A673 (cell line): ENCODE measurements at regions not wholly inside any gene's neighbourhood (a gene's known extent, or its start where the extent isn't known, plus 50 kb on each side); places are given as distances from the start of the nearest gene placed in this dataset.

Source experiments
- BruUV-seq: library from RNA; stranded (reverse); fragments of 400-500 nt; replicated peaks from 2 replicates; lab custom pipeline; 2021; lab: Mats Ljungman, UMichigan
- CTCF ChIA-PET: fragments of 300-600 bp; sonication (Branson Sonifier 250); formaldehyde crosslinking; loops from one replicate; lab custom pipeline; 2022; ENCODE audit warnings: antibody characterized with exemption; lab: Charles Lee
- POLR2A ChIA-PET: fragments of 300-600 bp; sonication (Branson Sonifier 250); formaldehyde crosslinking; loops from one replicate; lab custom pipeline; 2022; ENCODE audit warnings: antibody characterized with exemption; ENCODE audit not compliant: low non-redundant PET; lab: Charles Lee
- DNase-seq: peaks from one replicate; pipeline ENCODE4 v3.0.0-alpha.2; 2015; ENCODE audit warnings: low spot score
- H3K27ac ChIP-seq: fragments of 200-600 bp; sonication (generic); 2 replicates; pipeline ENCODE4 v1.5.1; 2016; ENCODE audit warnings: mixed run types, low read depth, mild to moderate bottlenecking, mixed read lengths, antibody characterized with exemption, low read length; ENCODE audit not compliant: poor library complexity, severe bottlenecking
- H3K27me3 ChIP-seq: fragments of 200-600 bp; sonication (generic); replicated peaks from 2 replicates; pipeline ENCODE4 v1.6.1; 2017; ENCODE audit warnings: mixed run types, low read depth, mild to moderate bottlenecking, mixed read lengths, antibody characterized with exemption, low read length; ENCODE audit not compliant: insufficient read depth, poor library complexity
- H3K36me3 ChIP-seq: fragments of 200-600 bp; sonication (generic); 2 replicates; pipeline ENCODE4 v1.6.1; 2016; ENCODE audit warnings: mixed run types, mild to moderate bottlenecking, mixed read lengths, antibody characterized with exemption, low read length; ENCODE audit not compliant: insufficient read depth, poor library complexity, severe bottlenecking
- H3K4me1 ChIP-seq: fragments of 200-600 bp; sonication (generic); 2 replicates; pipeline ENCODE4 v1.6.1; 2017; ENCODE audit warnings: mixed run types, mild to moderate bottlenecking, mixed read lengths, antibody characterized with exemption, low read length; ENCODE audit not compliant: insufficient read depth, poor library complexity, severe bottlenecking
- H3K4me3 ChIP-seq: fragments of 200-600 bp; sonication (generic); 2 replicates; pipeline ENCODE4 v1.5.1; 2016; ENCODE audit warnings: low read depth, mixed run types, mild to moderate bottlenecking, mixed read lengths, low read length; ENCODE audit not compliant: poor library complexity, severe bottlenecking
- H3K9me3 ChIP-seq: fragments of 200-600 bp; sonication (generic); 2 replicates; pipeline ENCODE4 v1.6.1; 2016; ENCODE audit warnings: mixed run types, low read depth, mild to moderate bottlenecking, mixed read lengths, antibody characterized with exemption, low read length; ENCODE audit not compliant: poor library complexity, severe bottlenecking
- EZH2 ChIP-seq: fragments of 200-600 bp; sonication (generic); IDR thresholded peaks from 2 replicates; pipeline ENCODE4 v1.6.1; 2017; ENCODE audit warnings: borderline replicate concordance, low read depth, mild to moderate bottlenecking, mixed read lengths, antibody characterized with exemption, low read length; ENCODE audit not compliant: poor library complexity, severe bottlenecking
- intact Hi-C: fragments of 100-400 bp; cut with micrococcal nuclease; formaldehyde crosslinking; loops from one replicate; pipeline ENCODE4 v1.10.0; 2022; ENCODE audit not compliant: unreplicated experiment
- TF ChIP-seq, protein P1 (sequence below): fragments of 300-800, 200-600 bp; sonication (generic); conservative IDR thresholded peaks from 2 replicates; pipeline ENCODE4 v1.5.1; 2017; ENCODE audit warnings: low read depth, mild to moderate bottlenecking, antibody characterized with exemption, low read length, moderate library complexity, mixed read lengths

DNA sequence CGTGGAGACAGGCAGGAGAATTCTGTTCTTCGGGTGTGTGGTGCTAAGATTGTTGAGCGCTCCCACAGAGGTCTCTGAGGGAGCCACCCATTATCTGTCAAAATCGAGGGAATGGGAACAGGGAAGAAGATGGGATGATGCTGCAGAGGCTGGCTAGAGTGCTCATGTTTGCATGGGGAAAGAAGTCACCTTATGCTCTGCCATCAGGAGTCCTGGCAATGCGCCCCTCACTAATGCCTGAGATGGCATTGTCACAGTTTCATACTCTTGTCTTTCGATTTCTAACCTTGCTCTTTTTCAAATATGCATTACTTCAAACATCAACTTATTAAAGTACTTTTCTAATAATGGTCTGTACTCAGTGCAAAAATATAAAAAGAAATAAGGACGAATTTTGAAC lies 463.3 kb upstream of the CELF4 start:
- Histone ChIP-seq H3K9me3 (no peaks in the 10 kb centered on the region), H3K4me1 (no peaks in the 10 kb centered on the region), H3K4me3 (no peak overlapping the region), H3K27ac (no peak overlapping the region), H3K36me3 (no peaks in the 10 kb centered on the region), H3K27me3 (no peaks in the 10 kb centered on the region)
- TF ChIP-seq EZH2 = no peak
- TF ChIP-seq, protein P1, sequence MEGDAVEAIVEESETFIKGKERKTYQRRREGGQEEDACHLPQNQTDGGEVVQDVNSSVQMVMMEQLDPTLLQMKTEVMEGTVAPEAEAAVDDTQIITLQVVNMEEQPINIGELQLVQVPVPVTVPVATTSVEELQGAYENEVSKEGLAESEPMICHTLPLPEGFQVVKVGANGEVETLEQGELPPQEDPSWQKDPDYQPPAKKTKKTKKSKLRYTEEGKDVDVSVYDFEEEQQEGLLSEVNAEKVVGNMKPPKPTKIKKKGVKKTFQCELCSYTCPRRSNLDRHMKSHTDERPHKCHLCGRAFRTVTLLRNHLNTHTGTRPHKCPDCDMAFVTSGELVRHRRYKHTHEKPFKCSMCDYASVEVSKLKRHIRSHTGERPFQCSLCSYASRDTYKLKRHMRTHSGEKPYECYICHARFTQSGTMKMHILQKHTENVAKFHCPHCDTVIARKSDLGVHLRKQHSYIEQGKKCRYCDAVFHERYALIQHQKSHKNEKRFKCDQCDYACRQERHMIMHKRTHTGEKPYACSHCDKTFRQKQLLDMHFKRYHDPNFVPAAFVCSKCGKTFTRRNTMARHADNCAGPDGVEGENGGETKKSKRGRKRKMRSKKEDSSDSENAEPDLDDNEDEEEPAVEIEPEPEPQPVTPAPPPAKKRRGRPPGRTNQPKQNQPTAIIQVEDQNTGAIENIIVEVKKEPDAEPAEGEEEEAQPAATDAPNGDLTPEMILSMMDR = no peak
- intact Hi-C loops = no loop called here
- DNase-seq = no peak
- POLR2A ChIA-PET = no interaction called here
- CTCF ChIA-PET = no interaction called here
- no TSS peak for BruUV-seq

DNA sequence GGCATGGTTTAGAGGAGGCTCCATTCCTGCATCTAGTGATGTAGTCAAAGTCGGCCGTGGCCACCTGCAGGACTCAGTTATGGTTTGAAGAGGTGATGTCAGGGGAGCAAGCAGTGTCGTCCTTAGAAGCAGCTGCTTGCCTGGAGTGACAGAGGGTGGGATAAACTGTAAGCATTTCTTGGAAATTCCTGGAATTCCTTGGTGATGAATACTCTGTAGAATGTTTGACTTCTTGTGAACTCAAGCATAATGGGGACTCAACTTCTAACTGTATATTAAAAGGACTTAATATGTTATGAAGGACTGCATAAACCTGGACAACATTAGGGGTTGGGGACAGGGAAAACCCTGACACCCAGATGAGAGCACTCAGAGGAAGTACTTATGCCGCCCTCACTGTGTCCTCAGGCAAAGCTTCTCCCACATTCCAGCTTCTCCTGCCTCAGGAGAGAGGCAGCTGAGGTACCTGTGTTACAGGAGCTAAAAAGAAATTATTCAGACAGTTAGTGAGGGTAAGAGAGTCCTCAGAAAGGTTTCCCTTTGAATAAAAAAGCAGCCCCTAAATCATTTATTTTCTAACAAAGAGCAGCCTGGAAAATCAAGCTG lies 459.9 kb upstream of the CELF4 start:
- no TSS peak for BruUV-seq
- POLR2A ChIA-PET = no interaction called here
- H3K36me3 ChIP-seq = no peaks in the 10 kb centered on the region
- intact Hi-C loops = no loop called here
- no peak overlapping the region for H3K27ac ChIP-seq
- H3K9me3 ChIP-seq = no peaks in the 10 kb centered on the region
- no peak overlapping the region for H3K4me3 ChIP-seq
- no peaks in the 10 kb centered on the region for H3K4me1 ChIP-seq
- no peak for DNase-seq
- no peaks in the 10 kb centered on the region for H3K27me3 ChIP-seq
- CTCF ChIA-PET = no interaction called here
- TF ChIP-seq EZH2 = no peak
- TF ChIP-seq, protein P1 = no peak

DNA sequence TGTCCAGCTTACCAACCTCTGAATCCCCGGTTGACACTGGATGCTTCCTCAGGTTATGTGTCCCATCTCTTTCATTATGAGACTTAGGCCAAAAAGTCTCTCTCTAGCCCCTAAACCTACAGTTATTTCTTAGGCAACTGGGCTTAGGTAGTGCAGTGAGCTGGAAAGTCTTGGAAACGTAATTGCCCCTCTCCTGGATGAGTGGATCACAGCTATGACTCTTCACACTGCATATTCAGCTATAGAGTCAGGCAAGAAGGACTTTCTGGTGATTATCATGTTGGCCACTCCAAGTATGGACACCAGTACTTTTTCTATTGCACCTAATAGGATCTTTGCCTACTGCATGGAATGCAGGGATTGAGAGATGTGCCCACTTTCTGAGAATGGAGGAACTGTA lies 458.3 kb upstream of the CELF4 start:
- intact Hi-C loops = no loop called here
- Histone ChIP-seq H3K27ac (no peak overlapping the region), H3K27me3 (no peaks in the 10 kb centered on the region), H3K9me3 (no peaks in the 10 kb centered on the region), H3K36me3 (no peaks in the 10 kb centered on the region), H3K4me3 (no peak overlapping the region), H3K4me1 (no peaks in the 10 kb centered on the region)
- TF ChIP-seq, protein P1 = no peak
- no peak for TF ChIP-seq EZH2
- BruUV-seq = no TSS peak
- ChIA-PET POLR2A (no interaction called here), CTCF (no interaction called here)
- DNase-seq = no peak
